ENCODE measurements at regions not wholly inside any gene's neighbourhood (a gene's known extent, or its start where the extent isn't known, plus 50 kb on each side); places are given as distances from the start of the nearest gene placed in this dataset.
A peak's percentile ranks its signal among the peaks of the same experiment; 100 is the strongest.

- no peak for TF ChIP-seq CTCF (IDR thresholded peaks at IDR 0.05; ENCODE audit: low read depth, low read length)
- ChIA-PET POLR2A (no interaction called here), CTCF (no interaction called here)
- peak; percentile 39 for DNase-seq (ENCODE audit: low read depth, low spot score)
- no peaks in the 10 kb centered on the region for H3K9me3 ChIP-seq (ENCODE audit: control insufficient read depth, insufficient read depth, low read length)
- peaks cover 8% of the 10 kb centered on the region for H3K27me3 ChIP-seq (ENCODE audit: control insufficient read depth, insufficient read depth, low read length)
- no peak overlapping the region for H3K4me3 ChIP-seq (ENCODE audit: low read depth, low read length)
- H3K27ac ChIP-seq (ENCODE audit: low read depth, low read length) = peak overlapping the region; percentile 31
These were observed 226.6 kb upstream of the TLE3 start for GRCh38 chr15:70324001-70324974.

- no peak for TF ChIP-seq CTCF (IDR thresholded peaks at IDR 0.05; ENCODE audit: low read depth, low read length)
- peak overlapping the region; percentile 21 for H3K27ac ChIP-seq (ENCODE audit: low read depth, low read length)
- H3K9me3 ChIP-seq (ENCODE audit: control insufficient read depth, insufficient read depth, low read length) = no peaks in the 10 kb centered on the region
- POLR2A ChIA-PET = no interaction called here
- H3K4me3 ChIP-seq (ENCODE audit: low read depth, low read length) = no peak overlapping the region
- peaks cover 8% of the 10 kb centered on the region for H3K27me3 ChIP-seq (ENCODE audit: control insufficient read depth, insufficient read depth, low read length)
- no peak for DNase-seq (ENCODE audit: low read depth, low spot score)
- CTCF ChIA-PET = no interaction called here
These were observed 225.6 kb upstream of the TLE3 start for GRCh38 chr15:70323111-70323851.

- TF ChIP-seq CTCF (IDR thresholded peaks at IDR 0.05; ENCODE audit: low read depth, low read length) = no peak
- Histone ChIP-seq H3K4me3 (ENCODE audit: low read depth, low read length) (no peak overlapping the region), H3K27me3 (ENCODE audit: control insufficient read depth, insufficient read depth, low read length) (peaks cover 4% of the 10 kb centered on the region), H3K9me3 (ENCODE audit: control insufficient read depth, insufficient read depth, low read length) (no peaks in the 10 kb centered on the region), H3K27ac (ENCODE audit: low read depth, low read length) (no peak overlapping the region)
- ChIA-PET POLR2A (no interaction called here), CTCF (interaction anchor here (0.7 to 1.3 kb wide), 2 partner anchors 166 to 223 kb away, joined by 3 to 5 read pairs; no protein-coding TSS in a partner anchor)
- DNase-seq (ENCODE audit: low read depth, low spot score) = no peak
These were observed 224.4 kb upstream of the TLE3 start for GRCh38 chr15:70322051-70322668.

- Histone ChIP-seq H3K27me3 (ENCODE audit: control insufficient read depth, insufficient read depth, low read length) (peaks cover 4% of the 10 kb centered on the region), H3K9me3 (ENCODE audit: control insufficient read depth, insufficient read depth, low read length) (no peaks in the 10 kb centered on the region), H3K27ac (ENCODE audit: low read depth, low read length) (no peak overlapping the region), H3K4me3 (ENCODE audit: low read depth, low read length) (no peak overlapping the region)
- DNase-seq (ENCODE audit: low read depth, low spot score) = no peak
- no peak for TF ChIP-seq CTCF (IDR thresholded peaks at IDR 0.05; ENCODE audit: low read depth, low read length)
- ChIA-PET CTCF (interaction anchor here (0.6 to 1.3 kb wide), 3 partner anchors 167 to 1422 kb away, joined by 3 to 5 read pairs (median 3); no protein-coding TSS in a partner anchor), POLR2A (no interaction called here)
These were observed 223.6 kb upstream of the TLE3 start for GRCh38 chr15:70321172-70321819.

Data from AG04450 (cell line).